ENCODE measurements at regions not wholly inside any gene's neighbourhood (a gene's known extent, or its start where the extent isn't known, plus 50 kb on each side); places are given as distances from the start of the nearest gene placed in this dataset.
"Not testable (repeated sequence)": the region's sequence is repeated elsewhere in the genome, so short reads cannot be mapped to it uniquely, and the experiment has no call there.

- Mint-ChIP-seq H3K4me3 (ENCODE audit: unreplicated experiment) (no peak overlapping the region), H3K27me3 (ENCODE audit: insufficient read depth, unreplicated experiment) (no peaks in the 10 kb centered on the region), H3K9me3 (ENCODE audit: unreplicated experiment) (no peaks in the 10 kb centered on the region), H3K4me1 (ENCODE audit: low read depth, unreplicated experiment) (peaks cover 19% of the 10 kb centered on the region), H3K27ac (ENCODE audit: unreplicated experiment) (no peak overlapping the region), H3K36me3 (ENCODE audit: insufficient read depth, unreplicated experiment) (no peaks in the 10 kb centered on the region)
- H3K9me3 ChIP-seq, result no peaks in the 10 kb centered on the region
- no TSS peak for BruUV-seq (replicated peaks)
- ChIA-PET POLR2A (no interaction called here), CTCF (no interaction called here)
- intact Hi-C loops (cut with micrococcal nuclease; ENCODE audit: unreplicated experiment), result loop anchor here (10.0 kb wide), 1 partner anchor 388 kb away; no protein-coding TSS in a partner anchor
- H3K36me3 ChIP-seq (ENCODE audit: control insufficient read depth, insufficient read depth, low read length), result no peaks in the 10 kb centered on the region
- H3K27me3 ChIP-seq (replicated peaks; ENCODE audit: control insufficient read depth, insufficient read depth, low read length), result no peaks in the 10 kb centered on the region
- TF ChIP-seq CTCF (IDR thresholded peaks at IDR 0.05; ENCODE audit: insufficient read depth in 1 of 2, low read depth in 1 of 2, low read length in 1 of 2, severe bottlenecking in 1 of 2, unreplicated experiment in 1 of 2), result no peak
- no peak overlapping the region for H3K4me3 ChIP-seq (ENCODE audit: low read depth, low read length)
- peaks cover 5% of the 10 kb centered on the region for H3K4me1 ChIP-seq
- DNase-seq, result no peak
These were observed 147.9 kb upstream of the SEMA3C start for GRCh38 chr7:81066797-81067196.

- peak overlapping the region; percentile 77 for H3K27ac Mint-ChIP-seq (ENCODE audit: unreplicated experiment)
- H3K9me3 Mint-ChIP-seq (ENCODE audit: unreplicated experiment), result no peaks in the 10 kb centered on the region
- H3K4me3 Mint-ChIP-seq (ENCODE audit: unreplicated experiment), result no peak overlapping the region
- peaks cover 19% of the 10 kb centered on the region for H3K4me1 Mint-ChIP-seq (ENCODE audit: low read depth, unreplicated experiment)
- no peaks in the 10 kb centered on the region for H3K9me3 ChIP-seq
- H3K27me3 Mint-ChIP-seq (ENCODE audit: insufficient read depth, unreplicated experiment), result no peaks in the 10 kb centered on the region
- ChIA-PET CTCF (no interaction called here), POLR2A (no interaction called here)
- no peaks in the 10 kb centered on the region for H3K27me3 ChIP-seq (replicated peaks; ENCODE audit: control insufficient read depth, insufficient read depth, low read length)
- BruUV-seq (replicated peaks), result no TSS peak
- no peak for DNase-seq
- no peaks in the 10 kb centered on the region for H3K36me3 Mint-ChIP-seq (ENCODE audit: insufficient read depth, unreplicated experiment)
- H3K4me1 ChIP-seq, result peaks cover 5% of the 10 kb centered on the region
- H3K36me3 ChIP-seq (ENCODE audit: control insufficient read depth, insufficient read depth, low read length), result no peaks in the 10 kb centered on the region
- no peak for TF ChIP-seq CTCF (IDR thresholded peaks at IDR 0.05; ENCODE audit: insufficient read depth in 1 of 2, low read depth in 1 of 2, low read length in 1 of 2, severe bottlenecking in 1 of 2, unreplicated experiment in 1 of 2)
- no peak overlapping the region for H3K4me3 ChIP-seq (ENCODE audit: low read depth, low read length)
- intact Hi-C loops (cut with micrococcal nuclease; ENCODE audit: unreplicated experiment), result loop anchor here (5.0 to 10.0 kb wide), 2 partner anchors 142 to 390 kb away; no protein-coding TSS in a partner anchor
These were observed 145.6 kb upstream of the SEMA3C start for GRCh38 chr7:81064426-81064825.

- POLR2A ChIA-PET, result no interaction called here
These were observed 143.9 kb upstream of the SEMA3C start for GRCh38 chr7:81062755-81063154.

GRCh38 chr7:81057469-81057868 lies 138.6 kb upstream of the SEMA3C start:
- H3K27me3 ChIP-seq (replicated peaks; ENCODE audit: control insufficient read depth, insufficient read depth, low read length); CTCF ChIA-PET; H3K27me3 Mint-ChIP-seq (ENCODE audit: insufficient read depth, unreplicated experiment); H3K9me3 Mint-ChIP-seq (ENCODE audit: unreplicated experiment); H3K36me3 ChIP-seq (ENCODE audit: control insufficient read depth, insufficient read depth, low read length); H3K4me1 ChIP-seq; DNase-seq; BruUV-seq (replicated peaks); H3K27ac Mint-ChIP-seq (ENCODE audit: unreplicated experiment); POLR2A ChIA-PET; intact Hi-C loops (cut with micrococcal nuclease; ENCODE audit: unreplicated experiment); H3K9me3 ChIP-seq; H3K4me3 ChIP-seq (ENCODE audit: low read depth, low read length); H3K4me3 Mint-ChIP-seq (ENCODE audit: unreplicated experiment); H3K36me3 Mint-ChIP-seq (ENCODE audit: insufficient read depth, unreplicated experiment): not testable (repeated sequence)
- peaks cover 12% of the 10 kb centered on the region for H3K4me1 Mint-ChIP-seq (ENCODE audit: low read depth, unreplicated experiment)

More at GRCh38 chr7:81062755-81063154, 143.9 kb upstream of the SEMA3C start:
- Mint-ChIP-seq H3K27ac (ENCODE audit: unreplicated experiment) (no peak overlapping the region), H3K9me3 (ENCODE audit: unreplicated experiment) (no peaks in the 10 kb centered on the region), H3K36me3 (ENCODE audit: insufficient read depth, unreplicated experiment) (no peaks in the 10 kb centered on the region), H3K4me3 (ENCODE audit: unreplicated experiment) (no peak overlapping the region), H3K27me3 (ENCODE audit: insufficient read depth, unreplicated experiment) (no peaks in the 10 kb centered on the region), H3K4me1 (ENCODE audit: low read depth, unreplicated experiment) (peaks cover 19% of the 10 kb centered on the region)
- intact Hi-C loops (cut with micrococcal nuclease; ENCODE audit: unreplicated experiment), result loop anchor here (5.0 to 10.0 kb wide), 2 partner anchors 140 to 392 kb away; no protein-coding TSS in a partner anchor
- TF ChIP-seq CTCF (IDR thresholded peaks at IDR 0.05; ENCODE audit: insufficient read depth in 1 of 2, low read depth in 1 of 2, low read length in 1 of 2, severe bottlenecking in 1 of 2, unreplicated experiment in 1 of 2), result no peak
- CTCF ChIA-PET, result interaction anchor here (0.6 kb wide), 1 partner anchor 13 kb away, joined by 3 read pairs; no protein-coding TSS in a partner anchor
- H3K27me3 ChIP-seq (replicated peaks; ENCODE audit: control insufficient read depth, insufficient read depth, low read length), result no peaks in the 10 kb centered on the region
- no peaks in the 10 kb centered on the region for H3K36me3 ChIP-seq (ENCODE audit: control insufficient read depth, insufficient read depth, low read length)
- DNase-seq, result no peak
- no peaks in the 10 kb centered on the region for H3K9me3 ChIP-seq
- BruUV-seq (replicated peaks), result no TSS peak
- no peak overlapping the region for H3K4me3 ChIP-seq (ENCODE audit: low read depth, low read length)
- peaks cover 5% of the 10 kb centered on the region for H3K4me1 ChIP-seq
